Smooth muscle cell (in vitro differentiated cells): ENCODE measurements at regions not wholly inside any gene's neighbourhood (a gene's known extent, or its start where the extent isn't known, plus 50 kb on each side); places are given as distances from the start of the nearest gene placed in this dataset.

Experiments
- DNase-seq: peaks from one replicate; lab custom pipeline; 2025; ENCODE audit not compliant: unreplicated experiment; lab: John Stamatoyannopoulos, UW
- H2AFZ ChIP-seq: fragments of 200-600 bp; sonication (generic); 2 replicates; pipeline ENCODE4 v1.6.0; 2016; ENCODE audit warnings: antibody characterized with exemption, low read depth, mild to moderate bottlenecking
- H3F3A ChIP-seq: fragments of 200-600 bp; sonication (generic); 2 replicates; pipeline ENCODE4 v1.6.0; 2017; ENCODE audit warnings: antibody characterized with exemption, low read depth
- H3K27ac ChIP-seq: fragments of 200-600 bp; sonication (generic); 2 replicates; pipeline ENCODE4 v1.5.1; 2016; ENCODE audit warnings: low read depth, mild to moderate bottlenecking
- H3K27me3 ChIP-seq: fragments of 200-600 bp; sonication (generic); 2 replicates; pipeline ENCODE4 v1.6.1; 2016; ENCODE audit warnings: low read depth, mild to moderate bottlenecking
- H3K36me3 ChIP-seq: fragments of 200-600 bp; sonication (generic); 2 replicates; pipeline ENCODE4 v1.5.1; 2016; ENCODE audit warnings: low read depth
- H3K4me1 ChIP-seq: fragments of 200-600 bp; sonication (generic); 2 replicates; pipeline ENCODE4 v1.5.1; 2016; ENCODE audit warnings: low read depth
- H3K4me2 ChIP-seq: fragments of 200-600 bp; sonication (generic); 2 replicates; pipeline ENCODE4 v1.6.0; 2016; ENCODE audit warnings: mild to moderate bottlenecking
- H3K4me3 ChIP-seq: fragments of 200-600 bp; sonication (generic); 2 replicates; pipeline ENCODE4 v1.5.1; 2016; ENCODE audit warnings: mild to moderate bottlenecking
- H3K79me2 ChIP-seq: fragments of 200-600 bp; sonication (generic); 2 replicates; pipeline ENCODE4 v1.6.0; 2016; ENCODE audit warnings: low read depth, mild to moderate bottlenecking
- H3K9ac ChIP-seq: fragments of 200-600 bp; sonication (generic); 2 replicates; pipeline ENCODE4 v1.6.0; 2016; ENCODE audit warnings: low read depth
- H3K9me3 ChIP-seq: fragments of 200-600 bp; sonication (generic); replicated peaks from 2 replicates; pipeline ENCODE4 v1.5.1; 2016; ENCODE audit warnings: low read depth
- H4K20me1 ChIP-seq: fragments of 200-600 bp; sonication (generic); 2 replicates; pipeline ENCODE4 v1.6.0; 2016; ENCODE audit warnings: low read depth
- CTCF ChIP-seq: fragments of 200-600 bp; sonication (generic); IDR thresholded peaks from 2 replicates; pipeline ENCODE4 v1.5.1; 2017; ENCODE audit warnings: borderline replicate concordance, mild to moderate bottlenecking, antibody characterized with exemption; ENCODE audit not compliant: insufficient read depth, poor library complexity, severe bottlenecking
- WGBS: methylation state at CpG from one replicate; pipeline ENCODE4 v1.1.7; 2016; ENCODE audit warnings: low lambda C conversion rate; 5-methylcytosine and 5-hydroxymethylcytosine counted together

- Histone ChIP-seq H2AFZ (no peak overlapping the region), H4K20me1 (no peaks in the 10 kb centered on the region), H3K4me3 (peak overlapping the region; percentile 54), H3K27ac (no peak overlapping the region), H3F3A (no peaks in the 10 kb centered on the region), H3K79me2 (no peaks in the 10 kb centered on the region), H3K9ac (no peak overlapping the region), H3K36me3 (no peaks in the 10 kb centered on the region), H3K27me3 (peaks cover 83% of the 10 kb centered on the region), H3K4me1 (peaks cover 32% of the 10 kb centered on the region), H3K4me2 (peak overlapping the region; percentile 80), H3K9me3 (no peaks in the 10 kb centered on the region)
- TF ChIP-seq CTCF = no peak
- WGBS = 51% methylated on average over 7 of the region's 7 CpGs
- DNase-seq = no peak
These were observed 241.9 kb upstream of the TOPAZ1 start for GRCh38 chr3:43999728-44000319.

GRCh38 chr3:44000586-44000985 lies 241.1 kb upstream of the TOPAZ1 start:
- Histone ChIP-seq H2AFZ (no peak overlapping the region), H3K9ac (no peak overlapping the region), H3K4me1 (peaks cover 24% of the 10 kb centered on the region), H3K4me3 (peak overlapping the region; percentile 54), H3K36me3 (no peaks in the 10 kb centered on the region), H3K27ac (no peak overlapping the region), H3K79me2 (no peaks in the 10 kb centered on the region), H4K20me1 (no peaks in the 10 kb centered on the region), H3K27me3 (peaks cover 77% of the 10 kb centered on the region), H3K9me3 (no peaks in the 10 kb centered on the region), H3K4me2 (peak overlapping the region; percentile 13), H3F3A (no peaks in the 10 kb centered on the region)
- WGBS = 84% methylated on average over 3 of the region's 3 CpGs
- TF ChIP-seq CTCF = no peak
- no peak for DNase-seq

- no peaks in the 10 kb centered on the region for H3K36me3 ChIP-seq
- TF ChIP-seq CTCF = no peak
- WGBS = 74% methylated on average over 3 of the region's 3 CpGs
- no peak overlapping the region for H3K9ac ChIP-seq
- H2AFZ ChIP-seq = no peak overlapping the region
- DNase-seq = no peak
- no peak overlapping the region for H3K4me2 ChIP-seq
- H3K79me2 ChIP-seq = no peaks in the 10 kb centered on the region
- H3K4me3 ChIP-seq = no peak overlapping the region
- H4K20me1 ChIP-seq = no peaks in the 10 kb centered on the region
- no peaks in the 10 kb centered on the region for H3F3A ChIP-seq
- peaks cover 73% of the 10 kb centered on the region for H3K27me3 ChIP-seq
- peaks cover 21% of the 10 kb centered on the region for H3K4me1 ChIP-seq
- no peaks in the 10 kb centered on the region for H3K9me3 ChIP-seq
- H3K27ac ChIP-seq = no peak overlapping the region
These were observed 240.6 kb upstream of the TOPAZ1 start for GRCh38 chr3:44001072-44001471.

DNA sequence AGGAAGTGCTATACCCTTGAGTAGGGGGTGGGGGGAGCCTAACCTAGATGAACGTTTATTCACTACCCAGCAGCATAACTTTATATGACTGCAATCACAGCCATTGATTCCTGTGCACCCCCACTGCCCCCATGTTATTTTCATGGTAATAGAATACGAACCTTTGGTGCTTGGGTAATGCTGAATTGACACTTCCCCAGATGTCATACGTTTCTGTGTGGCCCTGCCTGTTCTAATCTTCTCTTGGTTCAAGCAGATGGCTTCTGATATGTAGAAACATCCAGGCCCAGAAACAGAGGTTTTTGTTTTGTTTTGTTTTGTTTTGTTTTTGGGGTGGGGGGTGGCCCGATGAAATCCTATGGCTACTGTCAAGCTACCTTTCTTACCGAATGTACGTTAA lies 237.9 kb upstream of the TOPAZ1 start:
- WGBS = 87% methylated on average over 6 of the region's 6 CpGs
- no peaks in the 10 kb centered on the region for H3F3A ChIP-seq

More for the DNA sequence above, 237.9 kb upstream of the TOPAZ1 start:
- H3K4me1 ChIP-seq = no peaks in the 10 kb centered on the region
- no peaks in the 10 kb centered on the region for H4K20me1 ChIP-seq
- no peak overlapping the region for H3K4me2 ChIP-seq
- TF ChIP-seq CTCF = no peak
- H3K4me3 ChIP-seq = no peak overlapping the region
- no peak overlapping the region for H2AFZ ChIP-seq
- no peaks in the 10 kb centered on the region for H3K79me2 ChIP-seq
- H3K9me3 ChIP-seq = no peaks in the 10 kb centered on the region
- DNase-seq = no peak
- H3K27ac ChIP-seq = no peak overlapping the region
- H3K27me3 ChIP-seq = peaks cover 45% of the 10 kb centered on the region
- no peaks in the 10 kb centered on the region for H3K36me3 ChIP-seq
- no peak overlapping the region for H3K9ac ChIP-seq
